ENCODE measurements at regions not wholly inside any gene's neighbourhood (a gene's known extent, or its start where the extent isn't known, plus 50 kb on each side); places are given as distances from the start of the nearest gene placed in this dataset.

GRCh38 chr6:43846556-43846955, 76.5 kb downstream of the VEGFA start:
- Histone ChIP-seq H3K18ac (ENCODE audit: insufficient read length, low read depth, low read length) (no peak overlapping the region), H3K79me1 (ENCODE audit: insufficient read depth, low read depth, low read length, poor library complexity, severe bottlenecking) (no peaks in the 10 kb centered on the region), H3K4me1 (ENCODE audit: insufficient read depth, low read length) (no peaks in the 10 kb centered on the region), H2AK5ac (ENCODE audit: insufficient read length, low read length) (no peak overlapping the region), H4K5ac (ENCODE audit: insufficient read length, low read depth, low read length) (no peak overlapping the region), H3K27ac (ENCODE audit: insufficient read length, low read depth, low read length) (no peak overlapping the region), H3K27me3 (ENCODE audit: insufficient read depth, low read length) (no peaks in the 10 kb centered on the region), H3K4me2 (ENCODE audit: insufficient read depth, insufficient read length, low read length) (no peak overlapping the region), H4K8ac (replicated peaks; ENCODE audit: insufficient read length, low read depth, low read length) (no peak overlapping the region), H3K4ac (ENCODE audit: low read depth, low read length) (no peak overlapping the region), H3K9me3 (ENCODE audit: control insufficient read depth, low read depth, low read length) (no peaks in the 10 kb centered on the region), H2AFZ (ENCODE audit: low read length) (no peak overlapping the region), H2BK5ac (ENCODE audit: insufficient read length, low read length) (no peak overlapping the region), H3K23ac (ENCODE audit: insufficient read length, low read depth, low read length) (no peak overlapping the region), H2BK12ac (ENCODE audit: insufficient read length, low read depth, low read length) (no peak overlapping the region), H3K14ac (ENCODE audit: insufficient read depth, low read length) (no peak overlapping the region), H2BK15ac (ENCODE audit: low read depth, low read length) (no peak overlapping the region), H3K56ac (ENCODE audit: insufficient read length, low read depth, low read length) (no peak overlapping the region), H3K23me2 (ENCODE audit: insufficient read length, low read depth, low read length, poor library complexity, severe bottlenecking) (no peaks in the 10 kb centered on the region), H2BK20ac (ENCODE audit: low read depth, low read length, poor library complexity, severe bottlenecking) (no peak overlapping the region), H4K91ac (ENCODE audit: insufficient read length, low read depth, low read length) (no peak overlapping the region), H2BK120ac (ENCODE audit: low read depth, low read length, poor library complexity, severe bottlenecking) (no peak overlapping the region), H3T11ph (ENCODE audit: low read length) (no peak overlapping the region), H4K20me1 (ENCODE audit: control insufficient read depth, insufficient read depth, insufficient read length) (no peaks in the 10 kb centered on the region), H3K79me2 (ENCODE audit: insufficient read depth, low read length) (no peaks in the 10 kb centered on the region), H3K9ac (ENCODE audit: extremely low read depth, insufficient read length, low read length) (no peak overlapping the region)
- no peak for DNase-seq
- no peaks in the 10 kb centered on the region for H3K9me3 Mint-ChIP-seq
- H3K27me3 Mint-ChIP-seq (ENCODE audit: low read depth), result peaks cover 3% of the 10 kb centered on the region; the same call in 1 of the 2 replicates
- no peaks in the 10 kb centered on the region for H3K36me3 Mint-ChIP-seq (ENCODE audit: insufficient read depth in 1 of 3, low read depth in 3 of 3)
- no CpG with 5 or more reads among the region's 8 CpGs for WGBS (ENCODE audit: extremely low coverage, insufficient read length, low lambda C conversion rate)
- H3K4me1 Mint-ChIP-seq, result peaks cover 29 to 40% of the 10 kb centered on the region in 2 experiments
- no peak overlapping the region for H3K4me3 Mint-ChIP-seq
- H3K27ac Mint-ChIP-seq, result no peak overlapping the region
- TF ChIP-seq CTCF (conservative IDR thresholded peaks at IDR 0.05), result no peak
